Testis (tissue), 2 donors: ENCODE measurements at regions not wholly inside any gene's neighbourhood (a gene's known extent, or its start where the extent isn't known, plus 50 kb on each side); places are given as distances from the start of the nearest gene placed in this dataset.
A peak's percentile ranks its signal among the peaks of the same experiment; 100 is the strongest.

ENCODE experiments used
- DNase-seq: peaks from one replicate; pipeline ENCODE4 v3.0.0-alpha.2; 2019
- H3K27ac ChIP-seq, 2 donors: fragments of 200-600 bp; sonication (generic); one replicate each; pipeline ENCODE4 v1.5.1; 2019
- H3K27me3 ChIP-seq: fragments of 200-600 bp; sonication (generic); one replicate; pipeline ENCODE4 v1.5.1; 2019
- H3K36me3 ChIP-seq: fragments of 200-600 bp; sonication (generic); one replicate; pipeline ENCODE4 v1.5.1; 2017; ENCODE audit warnings: low read depth; ENCODE audit errors: missing control alignments
- H3K4me1 ChIP-seq: fragments of 200-600 bp; sonication (generic); one replicate; pipeline ENCODE4 v1.5.1; 2019
- H3K4me3 ChIP-seq, 2 donors: fragments of 200-600 bp; sonication (generic); one replicate each; pipeline ENCODE4 v1.5.1; 2017 to 2019
- H3K9me3 ChIP-seq: fragments of 200-600 bp; sonication (generic); one replicate; pipeline ENCODE4 v1.5.1; 2017
- POLR2A ChIP-seq: fragments of 450-650 bp; IDR thresholded peaks from one replicate; pipeline ENCODE4 v1.6.1; 2017; ENCODE audit warnings: antibody characterized with exemption, mild to moderate bottlenecking, moderate library complexity
- WGBS, 2 donors: methylation state at CpG; one replicate each; pipeline ENCODE4 v1.1.5; 2018; 5-methylcytosine and 5-hydroxymethylcytosine counted together
- intact Hi-C: fragments of 100-400 bp; cut with DNase I; formaldehyde crosslinking; loops from one replicate; pipeline ENCODE4 v1.15.1; 2023; ENCODE audit warnings: low total_unique reads
- TF ChIP-seq, protein P1 (sequence below), 3 experiments: fragments of 450-650 bp in 2 of 3; fragments of 200-600 bp in 1 of 3; sonication (generic) in 1 of 3; IDR thresholded peaks; one replicate each; pipeline ENCODE4 v1.5.1; 2016 to 2019; ENCODE audit warnings: antibody characterized with exemption in 3 of 3, mild to moderate bottlenecking in 2 of 3, moderate library complexity in 1 of 3

DNA sequence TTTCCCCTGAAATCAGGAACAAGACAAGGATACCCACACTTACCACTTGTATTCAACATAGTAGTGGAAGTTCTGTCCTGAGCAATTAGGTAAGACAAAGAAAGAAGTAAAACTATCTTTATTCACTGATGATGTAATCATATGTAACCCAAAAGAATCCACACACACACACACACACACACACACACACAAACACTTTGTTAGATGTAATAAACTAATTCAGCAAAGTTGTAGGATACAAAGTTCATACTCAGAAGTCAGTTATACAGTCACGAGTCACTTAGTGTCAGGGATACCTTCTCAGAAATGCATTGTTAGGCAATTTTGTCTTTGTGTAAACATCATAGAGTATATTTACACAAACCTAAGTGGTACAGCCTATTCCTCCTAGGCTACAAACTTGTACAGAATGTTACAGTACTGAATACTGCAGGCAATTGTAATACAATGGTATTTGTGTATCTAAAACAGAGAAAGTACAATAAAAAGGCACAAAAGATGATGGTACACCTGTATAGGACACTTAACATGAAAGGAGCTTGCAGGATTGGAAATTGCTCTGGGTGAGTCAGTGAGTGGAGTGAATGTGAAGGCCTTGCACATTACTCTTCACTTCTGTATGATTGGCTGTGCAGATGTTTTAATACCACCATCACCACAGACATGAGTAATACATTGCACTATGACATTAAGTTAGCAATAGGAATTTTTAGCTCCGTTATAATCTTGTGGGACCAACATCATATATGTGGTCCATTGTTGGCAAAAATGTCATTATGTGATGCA, 370.1 kb downstream of the ZFHX3 start:
- TF ChIP-seq, protein P1, sequence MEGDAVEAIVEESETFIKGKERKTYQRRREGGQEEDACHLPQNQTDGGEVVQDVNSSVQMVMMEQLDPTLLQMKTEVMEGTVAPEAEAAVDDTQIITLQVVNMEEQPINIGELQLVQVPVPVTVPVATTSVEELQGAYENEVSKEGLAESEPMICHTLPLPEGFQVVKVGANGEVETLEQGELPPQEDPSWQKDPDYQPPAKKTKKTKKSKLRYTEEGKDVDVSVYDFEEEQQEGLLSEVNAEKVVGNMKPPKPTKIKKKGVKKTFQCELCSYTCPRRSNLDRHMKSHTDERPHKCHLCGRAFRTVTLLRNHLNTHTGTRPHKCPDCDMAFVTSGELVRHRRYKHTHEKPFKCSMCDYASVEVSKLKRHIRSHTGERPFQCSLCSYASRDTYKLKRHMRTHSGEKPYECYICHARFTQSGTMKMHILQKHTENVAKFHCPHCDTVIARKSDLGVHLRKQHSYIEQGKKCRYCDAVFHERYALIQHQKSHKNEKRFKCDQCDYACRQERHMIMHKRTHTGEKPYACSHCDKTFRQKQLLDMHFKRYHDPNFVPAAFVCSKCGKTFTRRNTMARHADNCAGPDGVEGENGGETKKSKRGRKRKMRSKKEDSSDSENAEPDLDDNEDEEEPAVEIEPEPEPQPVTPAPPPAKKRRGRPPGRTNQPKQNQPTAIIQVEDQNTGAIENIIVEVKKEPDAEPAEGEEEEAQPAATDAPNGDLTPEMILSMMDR (IDR thresholded peaks at IDR 0.05) = no peak
- TF ChIP-seq POLR2A = no peak
- no peaks in the 10 kb centered on the region for H3K4me1 ChIP-seq
- no peaks in the 10 kb centered on the region for H3K9me3 ChIP-seq
- no peaks in the 10 kb centered on the region for H3K27me3 ChIP-seq
- 90 to 91% methylated on average over 2 of the region's 2 CpGs for WGBS, 2 donors
- intact Hi-C loops = no loop called here
- no peak overlapping the region for H3K27ac ChIP-seq
- no peaks in the 10 kb centered on the region for H3K36me3 ChIP-seq
- no peak overlapping the region for H3K4me3 ChIP-seq
- no peak for DNase-seq

DNA sequence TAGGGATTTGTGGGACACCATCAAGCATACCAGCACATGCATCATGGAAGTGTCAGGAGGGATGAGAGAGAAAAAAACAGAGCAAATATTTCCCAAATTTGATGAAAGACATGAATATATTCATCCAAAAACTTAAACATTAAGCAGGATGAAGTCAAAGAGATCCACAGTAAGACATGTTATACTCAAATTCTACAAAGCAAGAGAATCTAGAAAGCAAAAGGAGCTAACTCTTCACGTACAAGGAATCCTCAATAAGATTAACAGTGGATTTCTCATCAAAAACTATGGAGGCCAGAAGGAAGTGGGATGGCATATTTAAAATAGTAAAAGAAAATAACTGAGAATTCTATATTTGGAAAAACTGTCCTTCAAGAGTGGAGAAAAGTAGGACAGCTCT, 374.8 kb downstream of the ZFHX3 start:
- no peak for DNase-seq
- Histone ChIP-seq H3K27me3 (no peaks in the 10 kb centered on the region), H3K4me3 (no peak overlapping the region), H3K36me3 (no peaks in the 10 kb centered on the region), H3K9me3 (no peaks in the 10 kb centered on the region), H3K27ac (no peak overlapping the region), H3K4me1 (no peaks in the 10 kb centered on the region)
- TF ChIP-seq, protein P1 (IDR thresholded peaks at IDR 0.05) = no peak
- TF ChIP-seq POLR2A = no peak
- intact Hi-C loops = no loop called here
- WGBS, 2 donors = 78 to 89% methylated on average over 1 of the region's 1 CpG

DNA sequence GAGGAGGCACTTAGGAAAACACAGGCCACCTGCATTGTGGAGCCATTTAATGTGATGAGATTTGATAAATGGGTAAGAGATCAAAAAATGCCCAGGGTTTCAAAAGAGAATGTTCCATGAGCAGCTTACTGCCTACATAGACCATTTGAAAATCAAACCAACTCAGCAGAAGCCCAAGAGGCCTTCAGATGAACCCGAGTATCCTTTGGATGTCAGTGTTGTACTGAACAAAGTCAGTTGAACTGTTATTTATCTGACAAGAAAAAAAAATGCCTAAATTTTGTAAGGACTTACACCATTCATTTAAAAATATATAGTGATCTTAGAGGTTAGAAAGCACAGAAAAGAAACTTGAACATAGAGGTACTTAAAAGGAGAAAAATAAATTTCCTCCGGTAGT, 381.7 kb downstream of the ZFHX3 start:
- TF ChIP-seq, protein P1 (IDR thresholded peaks at IDR 0.05) = no peak
- no peak for TF ChIP-seq POLR2A
- intact Hi-C loops = no loop called here
- H3K27me3 ChIP-seq = no peaks in the 10 kb centered on the region
- H3K4me1 ChIP-seq = no peaks in the 10 kb centered on the region
- no peaks in the 10 kb centered on the region for H3K9me3 ChIP-seq
- no peak overlapping the region for H3K4me3 ChIP-seq
- 80 to 94% methylated on average over 2 of the region's 2 CpGs for WGBS, 2 donors
- H3K27ac ChIP-seq = no peak overlapping the region
- H3K36me3 ChIP-seq = no peaks in the 10 kb centered on the region
- DNase-seq = no peak

DNA sequence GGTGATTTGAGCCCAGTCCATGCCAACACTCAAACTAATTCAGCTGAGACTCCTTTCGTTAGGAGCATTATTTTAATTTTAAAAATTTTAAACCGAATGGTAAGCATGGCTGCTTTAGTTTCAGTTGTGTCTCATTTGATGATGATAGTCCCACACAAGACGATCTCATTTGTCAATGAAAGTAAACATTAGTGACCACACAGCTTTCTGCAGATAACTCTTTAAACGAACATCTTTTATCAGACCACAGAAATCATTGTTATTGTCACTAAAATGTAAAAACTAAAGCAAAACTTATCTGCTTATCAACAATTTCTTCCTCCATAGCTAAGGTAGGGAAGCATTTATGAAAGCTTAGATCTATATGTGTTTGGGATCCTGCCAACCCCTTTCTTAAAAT, 382.2 kb downstream of the ZFHX3 start:
- intact Hi-C loops = no loop called here
- H3K4me1 ChIP-seq = no peaks in the 10 kb centered on the region
- no peaks in the 10 kb centered on the region for H3K9me3 ChIP-seq
- H3K27ac ChIP-seq = no peak overlapping the region
- WGBS, 2 donors = 19 to 23% methylated on average over 4 of the region's 4 CpGs
- no peak for DNase-seq
- H3K36me3 ChIP-seq = no peaks in the 10 kb centered on the region
- TF ChIP-seq POLR2A = no peak
- TF ChIP-seq, protein P1 (IDR thresholded peaks at IDR 0.05) = no peak
- peak overlapping the region in 1 of 2 donors; percentile 61 for H3K4me3 ChIP-seq
- no peaks in the 10 kb centered on the region for H3K27me3 ChIP-seq
